CD4-positive, alpha-beta T cell treated with Interleukin-15 for 4 hours (primary cell): ENCODE measurements at regions not wholly inside any gene's neighbourhood (a gene's known extent, or its start where the extent isn't known, plus 50 kb on each side); places are given as distances from the start of the nearest gene placed in this dataset.
"Not testable (repeated sequence)": the region's sequence is repeated elsewhere in the genome, so short reads cannot be mapped to it uniquely, and the experiment has no call there.

Experiments
- DNase-seq: peaks from one replicate; pipeline ENCODE4 v3.0.0-alpha.2; 2020; ENCODE audit warnings: low spot score

DNA sequence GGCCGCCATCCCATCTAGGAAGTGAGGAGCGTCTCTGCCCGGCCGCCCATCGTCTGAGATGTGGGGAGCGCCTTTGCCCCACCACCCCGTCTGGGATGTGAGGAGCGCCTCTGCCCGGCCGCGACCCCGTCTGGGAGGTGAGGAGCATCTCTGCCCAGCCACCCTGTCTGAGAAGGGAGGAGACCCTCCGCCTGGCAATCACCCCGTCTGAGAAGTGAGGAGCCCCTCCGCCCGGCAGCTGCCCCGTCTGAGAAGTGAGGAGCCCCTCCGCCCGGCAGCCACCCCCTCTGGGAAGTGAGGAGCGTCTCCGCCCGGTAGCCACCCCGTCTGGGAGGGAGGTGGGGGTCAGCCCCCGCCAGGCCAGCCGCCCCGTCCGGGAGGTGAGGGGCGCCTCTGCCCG, 194.2 kb upstream of the FBXL4 start:
- DNase-seq = not testable (repeated sequence)

- DNase-seq = no peak
These were observed 190.7 kb upstream of the FBXL4 start for GRCh38 chr6:99138445-99138844.

GRCh38 chr6:99137314-99137713, 189.6 kb upstream of the FBXL4 start:
- no peak for DNase-seq

DNA sequence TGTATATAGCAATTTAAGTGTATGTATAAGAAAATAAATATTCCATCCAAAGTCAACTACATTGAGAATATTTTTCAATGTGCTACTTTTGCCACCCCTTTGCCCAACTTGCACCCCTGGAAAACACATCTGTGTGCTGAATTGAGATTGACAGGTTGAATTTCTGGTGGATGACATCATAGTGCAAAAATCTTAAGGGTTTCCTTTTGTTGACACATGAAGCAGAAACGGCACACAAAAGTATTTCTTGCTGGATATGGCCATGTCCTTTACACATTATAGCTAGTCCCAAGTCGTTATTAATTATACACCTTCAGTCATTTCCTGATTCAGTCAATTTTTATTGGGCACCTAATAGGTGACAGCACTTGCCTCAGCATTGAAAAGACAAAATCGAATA, 188.7 kb upstream of the FBXL4 start:
- DNase-seq = no peak

- DNase-seq = no peak
These were observed 184.4 kb upstream of the FBXL4 start for GRCh38 chr6:99132026-99132635.

DNA sequence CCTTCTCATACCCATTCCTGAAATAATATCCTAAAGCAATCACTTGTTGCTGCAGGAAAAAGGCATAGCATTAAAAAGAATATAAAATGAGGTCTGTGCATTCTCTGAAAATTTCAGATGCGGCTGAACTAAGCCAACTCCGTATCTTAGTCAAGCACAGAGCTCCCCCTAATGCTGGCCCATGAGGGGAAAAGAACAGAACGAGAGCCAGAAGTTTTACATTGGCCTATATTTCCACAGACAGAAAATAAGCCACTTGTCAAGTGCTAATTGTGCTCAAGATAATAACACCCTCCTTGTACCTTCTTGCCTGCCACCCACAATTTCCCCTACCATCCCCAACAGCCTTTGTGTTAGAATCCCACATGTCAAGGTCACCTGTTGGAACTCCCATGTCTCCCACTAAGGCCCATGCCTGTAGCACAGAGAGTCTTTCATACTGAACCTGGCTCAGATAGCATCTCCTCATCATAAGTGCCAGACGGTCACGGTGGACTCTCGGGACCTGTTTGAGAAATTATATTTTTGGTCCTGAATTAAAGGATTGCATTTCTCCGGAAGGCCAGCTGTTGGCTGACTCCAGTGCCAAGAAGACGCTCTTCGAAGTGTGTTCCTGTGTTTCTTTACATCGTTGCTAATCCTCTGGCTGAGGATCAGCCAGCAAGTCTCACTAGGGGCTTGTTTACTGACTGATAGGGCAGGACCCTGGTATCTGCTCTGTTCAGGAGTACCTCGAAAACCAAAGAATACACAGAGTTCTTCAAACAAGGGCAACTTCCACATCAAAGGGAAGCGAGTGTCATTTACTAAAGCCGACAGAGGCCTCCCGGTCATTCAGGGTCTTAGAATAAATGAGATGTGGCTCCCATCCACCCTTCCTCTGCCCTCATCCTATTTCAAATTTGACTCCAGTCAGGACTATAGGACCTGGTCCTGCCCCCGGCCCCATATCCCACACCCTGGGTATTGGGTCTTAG, 183.4 kb upstream of the FBXL4 start:
- DNase-seq = no peak

DNA sequence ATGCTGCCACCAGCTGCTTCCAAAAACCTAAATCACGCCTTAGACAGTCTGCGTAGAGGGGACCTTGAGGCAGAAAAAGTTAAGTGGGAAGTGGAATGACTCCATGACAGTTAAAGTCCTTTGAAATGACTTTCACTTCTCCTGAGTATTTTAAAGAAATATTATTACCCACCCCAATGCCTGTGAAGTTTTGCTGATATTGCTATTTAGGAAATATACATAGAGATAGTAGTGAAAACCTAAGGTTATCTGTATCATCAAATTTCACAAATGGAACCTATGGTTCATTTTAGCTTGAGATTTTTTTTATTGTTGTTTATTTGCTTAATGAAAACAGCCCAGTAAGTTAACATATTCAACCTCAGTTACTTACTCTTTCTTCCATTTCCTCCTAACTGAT, 182.1 kb upstream of the FBXL4 start:
- DNase-seq = no peak

DNA sequence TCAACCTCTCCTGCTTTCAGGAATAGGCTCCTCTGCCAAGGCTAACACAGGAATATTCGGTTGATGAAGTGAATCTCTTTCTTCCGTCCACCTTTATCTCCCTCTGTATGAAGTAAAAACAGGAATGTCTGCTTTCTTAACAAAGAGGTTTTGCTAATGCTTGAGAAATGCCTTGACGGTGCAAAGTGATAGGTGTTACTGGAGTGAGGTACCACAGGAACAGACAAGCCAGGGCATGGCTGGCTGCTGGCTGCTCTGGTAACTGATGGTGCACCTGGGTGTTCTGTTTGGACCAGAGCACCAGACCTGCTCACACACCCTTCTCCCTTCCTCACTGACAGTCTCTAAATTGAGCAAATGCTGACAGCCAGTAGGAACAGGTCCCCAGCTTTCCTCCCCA, 174.0 kb upstream of the FBXL4 start:
- DNase-seq = no peak

GRCh38 chr6:99120641-99121040, 172.9 kb upstream of the FBXL4 start:
- no peak for DNase-seq

- peak; percentile 29 for DNase-seq
These were observed 171.6 kb upstream of the FBXL4 start for GRCh38 chr6:99119109-99120031.

DNA sequence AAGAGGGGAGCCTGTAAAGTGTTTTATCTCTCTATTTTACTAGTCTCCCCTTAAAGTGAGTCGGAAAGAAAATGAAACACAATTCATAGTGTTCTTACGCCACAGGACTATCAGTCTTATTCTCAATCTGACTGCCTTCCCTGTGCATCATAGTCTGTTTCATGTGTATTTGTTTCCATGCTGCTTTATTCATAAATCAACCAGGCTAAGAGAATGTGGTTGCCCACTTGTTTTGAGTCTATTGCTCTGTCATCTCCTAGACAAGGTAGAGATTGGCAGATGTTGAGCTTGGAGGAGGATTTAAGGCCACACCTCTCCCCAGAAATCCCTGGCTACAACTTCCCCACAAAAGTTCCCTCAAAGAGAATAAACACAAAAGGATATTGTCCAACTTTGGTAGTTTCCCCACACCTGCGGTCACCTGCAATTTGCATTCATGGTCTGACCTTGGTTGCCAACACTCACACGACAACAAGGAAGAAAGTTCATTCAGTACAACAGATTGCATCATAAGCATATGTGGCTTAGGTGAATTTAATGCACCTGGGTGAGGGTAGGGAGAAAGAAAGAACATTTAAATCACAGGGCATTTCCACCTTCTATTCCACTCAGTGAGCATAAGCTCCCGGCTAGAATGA, 167.1 kb upstream of the FBXL4 start:
- no peak for DNase-seq

DNA sequence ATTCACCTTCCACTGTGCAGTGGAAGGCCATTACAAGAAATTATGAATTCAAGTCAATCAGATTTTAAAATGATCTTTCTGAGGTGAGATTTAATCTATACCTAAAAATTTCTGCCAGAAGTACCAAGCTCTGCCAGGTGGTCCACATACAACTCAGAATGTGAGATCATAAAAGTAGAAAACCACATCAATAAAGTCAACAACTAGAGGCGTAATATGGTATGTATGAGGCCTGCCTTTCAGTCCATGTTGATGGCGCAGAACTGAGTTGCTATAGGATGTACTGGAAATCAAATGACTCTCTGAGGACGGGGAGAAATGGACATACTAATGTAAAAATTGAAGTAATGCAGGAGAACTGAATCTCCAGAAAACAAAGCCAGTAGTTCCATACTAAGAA, 163.8 kb upstream of the FBXL4 start:
- no peak for DNase-seq

- no peak for DNase-seq
These were observed 162.3 kb upstream of the FBXL4 start for GRCh38 chr6:99110029-99110428.

GRCh38 chr6:99104218-99104617, 156.5 kb upstream of the FBXL4 start:
- DNase-seq = no peak

- no peak for DNase-seq
These were observed 151.5 kb upstream of the FBXL4 start for GRCh38 chr6:99099243-99099642.

- DNase-seq = no peak
These were observed 148.4 kb upstream of the FBXL4 start for GRCh38 chr6:99096170-99096569.

- DNase-seq = no peak
These were observed 145.9 kb upstream of the FBXL4 start for GRCh38 chr6:99093456-99094190.

GRCh38 chr6:99092461-99092860, 144.7 kb upstream of the FBXL4 start:
- no peak for DNase-seq

GRCh38 chr6:99091985-99092384, 144.2 kb upstream of the FBXL4 start:
- no peak for DNase-seq

DNA sequence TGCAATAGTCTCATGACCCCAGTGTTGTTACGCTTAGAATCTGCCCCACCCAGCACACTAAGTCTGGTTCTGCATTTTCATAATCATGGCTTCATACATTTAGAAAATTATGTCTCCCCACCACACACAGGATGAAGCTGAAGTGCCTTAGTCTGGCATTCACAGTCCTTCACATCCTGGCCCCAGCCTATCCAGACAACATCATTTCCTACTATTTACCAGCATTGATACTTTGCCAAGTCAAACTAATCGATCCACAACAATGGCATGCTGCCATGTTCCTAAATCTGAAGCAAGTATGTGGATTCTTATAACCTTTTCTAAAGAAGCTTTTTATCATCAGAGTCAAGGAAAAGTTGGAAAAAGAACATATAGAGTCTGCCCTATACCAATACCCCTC, 132.4 kb upstream of the FBXL4 start:
- DNase-seq = no peak

- DNase-seq = no peak
These were observed 131.3 kb upstream of the FBXL4 start for GRCh38 chr6:99079058-99079457.
